Neural cell (in vitro differentiated cells): ENCODE measurements at regions not wholly inside any gene's neighbourhood (a gene's known extent, or its start where the extent isn't known, plus 50 kb on each side); places are given as distances from the start of the nearest gene placed in this dataset.

ENCODE experiments used
- CTCF ChIP-seq: fragments of 450-650 bp; IDR thresholded peaks from 2 replicates; pipeline ENCODE4 v1.5.1; 2014; ENCODE audit warnings: antibody characterized with exemption, mild to moderate bottlenecking, moderate library complexity; ENCODE audit not compliant: poor library complexity, severe bottlenecking
- EZH2 ChIP-seq: fragments of 200-600, 300-800 bp; shearing (Covaris generic), sonication (generic); IDR thresholded peaks from 2 replicates; pipeline ENCODE4 v1.6.1; 2014; ENCODE audit warnings: antibody characterized with exemption, low read length, borderline replicate concordance, mild to moderate bottlenecking; ENCODE audit not compliant: insufficient read depth, poor library complexity, severe bottlenecking
- POLR2AphosphoS5 ChIP-seq: IDR thresholded peaks from 2 replicates; pipeline ENCODE4 v1.6.1; 2012

- TF ChIP-seq POLR2AphosphoS5 (no peak), CTCF (no peak), EZH2 (no peak)
Measured at GRCh38 chr6:10215326-10216110, 199.4 kb downstream of the TFAP2A start.
